MM.1S (cell line): ENCODE measurements at regions not wholly inside any gene's neighbourhood (a gene's known extent, or its start where the extent isn't known, plus 50 kb on each side); places are given as distances from the start of the nearest gene placed in this dataset.
A peak's percentile ranks its signal among the peaks of the same experiment; 100 is the strongest.

ENCODE experiments used
- DNase-seq: peaks from one replicate; pipeline ENCODE4 v3.0.0-alpha.2; 2015
- H2AFZ ChIP-seq: fragments of 300-600 bp; sonication (generic); 2 replicates; pipeline ENCODE4 v1.6.0; 2016; ENCODE audit warnings: antibody characterized with exemption, low read length
- H3F3A ChIP-seq: fragments of 300-600 bp; sonication (generic); 2 replicates; pipeline ENCODE4 v1.6.1; 2016; ENCODE audit warnings: mild to moderate bottlenecking, antibody characterized with exemption, low read length, moderate library complexity, mixed read lengths; ENCODE audit not compliant: insufficient read depth
- H3K27ac ChIP-seq: fragments of 300-600 bp; sonication (generic); 2 replicates; pipeline ENCODE4 v1.5.1; 2016; ENCODE audit warnings: mild to moderate bottlenecking, low read length
- H3K27me3 ChIP-seq: fragments of 300-600 bp; sonication (generic); replicated peaks from 2 replicates; pipeline ENCODE4 v1.6.0; 2016; ENCODE audit warnings: low read length; ENCODE audit not compliant: insufficient read depth
- H3K36me3 ChIP-seq: fragments of 300-600 bp; sonication (generic); replicated peaks from 2 replicates; pipeline ENCODE4 v1.6.1; 2016; ENCODE audit warnings: mild to moderate bottlenecking, low read length, mixed read lengths; ENCODE audit not compliant: insufficient read depth
- H3K4me1 ChIP-seq: fragments of 300-600 bp; sonication (generic); 2 replicates; pipeline ENCODE4 v1.6.1; 2016; ENCODE audit warnings: low read length, mixed read lengths
- H3K4me2 ChIP-seq: fragments of 300-600 bp; sonication (generic); 2 replicates; pipeline ENCODE4 v1.6.0; 2016; ENCODE audit warnings: low read depth, low read length
- H3K4me3 ChIP-seq: fragments of 300-600 bp; sonication (generic); 2 replicates; pipeline ENCODE4 v1.5.1; 2016; ENCODE audit warnings: low read length, mixed read lengths
- H3K79me2 ChIP-seq: fragments of 300-600 bp; sonication (generic); 2 replicates; pipeline ENCODE4 v1.6.1; 2016; ENCODE audit warnings: mixed run types, low read length, mixed read lengths
- H3K9ac ChIP-seq: fragments of 300-600 bp; sonication (generic); 2 replicates; pipeline ENCODE4 v1.6.1; 2016; ENCODE audit warnings: low read length, mixed read lengths
- H3K9me2 ChIP-seq: fragments of 300-600 bp; sonication (generic); replicated peaks from 2 replicates; pipeline ENCODE4 v1.6.1; 2016; ENCODE audit warnings: mild to moderate bottlenecking, low read length, mixed read lengths; ENCODE audit not compliant: insufficient read depth
- H3K9me3 ChIP-seq: fragments of 300-600 bp; sonication (generic); replicated peaks from 2 replicates; pipeline ENCODE4 v1.6.1; 2016; ENCODE audit warnings: mild to moderate bottlenecking, low read length, mixed read lengths; ENCODE audit not compliant: insufficient read depth
- H4K20me1 ChIP-seq: fragments of 300-600 bp; sonication (generic); 2 replicates; pipeline ENCODE4 v1.6.1; 2016; ENCODE audit warnings: mild to moderate bottlenecking, low read length, moderate library complexity, mixed read lengths; ENCODE audit not compliant: insufficient read depth
- EZH2 ChIP-seq: fragments of 300-600 bp; sonication (generic); optimal IDR thresholded peaks from 2 replicates; pipeline ENCODE3; 2017; ENCODE audit warnings: low read depth, mild to moderate bottlenecking, antibody characterized with exemption, low read length, mixed read lengths
- EZH2phosphoT487 ChIP-seq: fragments of 300-600 bp; sonication (generic); IDR thresholded peaks from 2 replicates; pipeline ENCODE4 v1.6.1; 2018; ENCODE audit warnings: antibody characterized with exemption, low read length
- TF ChIP-seq, protein P1 (sequence below): fragments of 300-600 bp; sonication (generic); IDR thresholded peaks from 2 replicates; pipeline ENCODE4 v1.5.1; 2016; ENCODE audit warnings: antibody characterized with exemption, low read length, mixed read lengths

DNA sequence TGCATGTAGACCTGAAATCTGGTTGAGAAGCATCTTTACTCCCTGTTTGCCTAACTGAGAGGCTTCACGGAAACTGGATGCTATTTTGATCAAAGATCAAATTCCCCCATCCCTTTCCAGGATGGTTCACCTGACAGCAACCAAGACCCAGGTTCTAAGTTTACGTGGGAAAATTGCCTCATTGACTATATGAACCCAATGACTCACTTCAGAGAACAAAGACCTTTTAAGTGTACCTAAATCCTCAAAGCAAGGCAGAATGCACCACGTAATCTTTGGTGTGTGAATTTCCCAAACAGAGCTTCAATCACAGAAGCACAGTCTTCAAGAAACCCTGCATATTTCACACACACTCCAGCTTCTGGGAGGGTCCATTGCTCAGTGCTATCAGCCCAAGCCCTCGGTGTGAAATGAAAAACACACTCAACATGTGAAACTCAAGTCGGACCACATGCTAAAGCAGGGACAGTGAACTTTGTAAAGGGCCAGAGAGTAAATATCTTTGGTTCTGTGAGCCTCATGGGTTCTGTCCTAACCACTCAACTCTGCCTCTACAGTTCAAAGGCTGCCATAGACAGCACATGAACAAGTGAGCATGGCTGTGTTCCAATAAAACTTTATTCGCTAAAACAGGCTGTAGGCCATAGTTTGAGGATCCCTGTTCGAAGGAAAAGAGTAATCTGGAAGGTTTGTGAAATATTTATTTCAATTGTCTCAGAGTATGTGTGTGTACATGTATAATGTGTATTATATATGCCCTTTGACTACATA, 275.6 kb upstream of the FOXK1 start:
- no peak overlapping the region for H2AFZ ChIP-seq
- no peak overlapping the region for H3K4me2 ChIP-seq
- no peak for TF ChIP-seq EZH2phosphoT487
- TF ChIP-seq, protein P1, sequence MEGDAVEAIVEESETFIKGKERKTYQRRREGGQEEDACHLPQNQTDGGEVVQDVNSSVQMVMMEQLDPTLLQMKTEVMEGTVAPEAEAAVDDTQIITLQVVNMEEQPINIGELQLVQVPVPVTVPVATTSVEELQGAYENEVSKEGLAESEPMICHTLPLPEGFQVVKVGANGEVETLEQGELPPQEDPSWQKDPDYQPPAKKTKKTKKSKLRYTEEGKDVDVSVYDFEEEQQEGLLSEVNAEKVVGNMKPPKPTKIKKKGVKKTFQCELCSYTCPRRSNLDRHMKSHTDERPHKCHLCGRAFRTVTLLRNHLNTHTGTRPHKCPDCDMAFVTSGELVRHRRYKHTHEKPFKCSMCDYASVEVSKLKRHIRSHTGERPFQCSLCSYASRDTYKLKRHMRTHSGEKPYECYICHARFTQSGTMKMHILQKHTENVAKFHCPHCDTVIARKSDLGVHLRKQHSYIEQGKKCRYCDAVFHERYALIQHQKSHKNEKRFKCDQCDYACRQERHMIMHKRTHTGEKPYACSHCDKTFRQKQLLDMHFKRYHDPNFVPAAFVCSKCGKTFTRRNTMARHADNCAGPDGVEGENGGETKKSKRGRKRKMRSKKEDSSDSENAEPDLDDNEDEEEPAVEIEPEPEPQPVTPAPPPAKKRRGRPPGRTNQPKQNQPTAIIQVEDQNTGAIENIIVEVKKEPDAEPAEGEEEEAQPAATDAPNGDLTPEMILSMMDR: no peak
- TF ChIP-seq EZH2: no peak
- H3K9me2 ChIP-seq: no peaks in the 10 kb centered on the region
- no peaks in the 10 kb centered on the region for H3K36me3 ChIP-seq
- H3K4me1 ChIP-seq: no peaks in the 10 kb centered on the region
- no peaks in the 10 kb centered on the region for H3K27me3 ChIP-seq
- H3K79me2 ChIP-seq: no peaks in the 10 kb centered on the region
- H4K20me1 ChIP-seq: no peaks in the 10 kb centered on the region
- H3K9ac ChIP-seq: no peak overlapping the region
- no peaks in the 10 kb centered on the region for H3K9me3 ChIP-seq
- no peak overlapping the region for H3K4me3 ChIP-seq
- no peak overlapping the region for H3K27ac ChIP-seq
- no peaks in the 10 kb centered on the region for H3F3A ChIP-seq
- no peak for DNase-seq

- DNase-seq: no peak
- H3K4me2 ChIP-seq: no peak overlapping the region
- H4K20me1 ChIP-seq: no peaks in the 10 kb centered on the region
- no peak overlapping the region for H2AFZ ChIP-seq
- H3K27me3 ChIP-seq: no peaks in the 10 kb centered on the region
- no peaks in the 10 kb centered on the region for H3F3A ChIP-seq
- H3K9me2 ChIP-seq: no peaks in the 10 kb centered on the region
- H3K4me3 ChIP-seq: no peak overlapping the region
- no peak overlapping the region for H3K9ac ChIP-seq
- TF ChIP-seq EZH2 (no peak), EZH2phosphoT487 (no peak)
- TF ChIP-seq, protein P1: no peak
- H3K36me3 ChIP-seq: no peaks in the 10 kb centered on the region
- H3K4me1 ChIP-seq: no peaks in the 10 kb centered on the region
- no peak overlapping the region for H3K27ac ChIP-seq
- H3K9me3 ChIP-seq: no peaks in the 10 kb centered on the region
- no peaks in the 10 kb centered on the region for H3K79me2 ChIP-seq
Observed at GRCh38 chr7:4409946-4410345, 272.1 kb upstream of the FOXK1 start.

GRCh38 chr7:4416396-4417056, 265.6 kb upstream of the FOXK1 start:
- H3K9ac ChIP-seq: no peak overlapping the region
- H3K9me3 ChIP-seq: no peaks in the 10 kb centered on the region
- H3K27ac ChIP-seq: no peak overlapping the region
- H4K20me1 ChIP-seq: no peaks in the 10 kb centered on the region
- no peaks in the 10 kb centered on the region for H3K36me3 ChIP-seq
- H3K4me1 ChIP-seq: no peaks in the 10 kb centered on the region
- H3K4me3 ChIP-seq: peak overlapping the region; percentile 48
- H3K4me2 ChIP-seq: peak overlapping the region; percentile 65; the same call in 1 of the 2 replicates
- TF ChIP-seq EZH2 (no peak), EZH2phosphoT487 (no peak)
- TF ChIP-seq, protein P1: no peak
- H3K9me2 ChIP-seq: no peaks in the 10 kb centered on the region
- no peaks in the 10 kb centered on the region for H3K27me3 ChIP-seq
- H3F3A ChIP-seq: no peaks in the 10 kb centered on the region
- no peaks in the 10 kb centered on the region for H3K79me2 ChIP-seq
- no peak for DNase-seq
- peak overlapping the region; percentile 66 for H2AFZ ChIP-seq
